GM03348 (cell line): ENCODE measurements at regions not wholly inside any gene's neighbourhood (a gene's known extent, or its start where the extent isn't known, plus 50 kb on each side); places are given as distances from the start of the nearest gene placed in this dataset.
A peak's percentile ranks its signal among the peaks of the same experiment; 100 is the strongest.

Experiments
- DNase-seq: peaks from one replicate; pipeline ENCODE4 v3.0.0; 2012; ENCODE audit warnings: low spot score

DNA sequence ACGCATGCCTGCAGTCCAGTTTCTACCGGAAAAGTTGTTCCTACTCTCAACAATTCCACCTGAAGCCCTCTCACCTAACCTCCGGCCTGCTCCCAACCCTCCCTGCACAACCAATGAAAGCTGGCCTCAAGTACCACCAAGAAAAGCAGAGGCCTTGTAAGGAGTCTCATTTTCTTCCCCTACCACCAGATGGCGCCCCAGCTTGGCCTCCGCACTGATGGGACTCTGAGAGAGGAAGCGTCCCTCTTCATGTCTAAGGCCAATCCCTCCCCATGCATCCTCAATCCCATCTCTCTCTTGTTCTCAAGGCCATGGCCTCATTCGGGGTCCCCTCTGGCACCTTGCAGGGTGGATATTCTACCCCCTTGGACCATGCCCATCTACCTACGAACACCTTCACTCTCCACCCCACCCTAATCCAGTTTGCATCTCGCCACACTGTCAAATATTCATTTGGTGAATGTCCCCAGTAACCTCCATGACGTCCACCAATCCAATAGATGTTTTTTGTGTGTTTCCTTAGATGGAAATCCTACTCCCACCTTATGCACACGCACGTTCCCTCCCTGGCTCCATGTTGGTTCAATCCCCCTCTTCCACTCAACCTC is 412.8 kb downstream of the ZNF536 start:
- DNase-seq, result peak; percentile 83

DNA sequence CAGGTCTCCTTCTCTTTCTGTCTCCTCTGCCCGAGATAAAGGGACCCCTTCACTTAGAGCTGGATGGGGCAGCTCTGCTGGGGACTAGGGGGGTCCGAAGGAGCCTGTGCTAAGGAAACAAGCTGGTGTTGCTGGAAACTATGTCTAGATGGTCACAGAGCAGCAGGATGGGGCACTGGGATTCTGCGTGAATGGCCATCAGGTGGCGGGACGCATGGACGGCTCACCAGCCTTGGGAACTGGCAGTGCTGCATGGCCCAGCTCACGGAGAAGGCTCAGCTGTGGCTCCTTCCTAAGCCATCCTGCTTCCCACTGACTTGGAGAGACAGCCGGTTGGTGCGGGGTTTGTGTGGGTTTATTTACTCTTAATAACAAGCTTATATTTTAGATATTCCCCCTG is 411.8 kb downstream of the ZNF536 start:
- no peak for DNase-seq

DNA sequence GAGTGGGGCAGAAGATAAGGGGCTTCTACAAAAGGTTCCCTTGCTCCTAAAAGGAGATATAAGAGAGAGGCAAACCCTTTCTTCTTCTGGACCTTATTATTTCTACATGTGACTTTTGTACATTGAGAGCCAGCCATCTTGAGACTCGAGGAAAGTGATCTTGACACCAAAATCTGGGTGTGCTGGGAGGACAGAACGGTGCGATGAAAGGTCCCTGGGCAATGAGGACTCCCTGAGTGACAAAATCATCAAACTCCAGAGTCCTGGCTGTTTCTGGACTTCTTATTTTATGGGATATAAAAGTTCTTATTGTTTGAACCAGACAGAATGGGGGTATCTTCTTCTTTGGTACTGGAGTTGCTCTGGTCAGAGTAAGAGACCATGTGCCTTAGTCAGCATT is 411.0 kb downstream of the ZNF536 start:
- DNase-seq, result no peak

DNA sequence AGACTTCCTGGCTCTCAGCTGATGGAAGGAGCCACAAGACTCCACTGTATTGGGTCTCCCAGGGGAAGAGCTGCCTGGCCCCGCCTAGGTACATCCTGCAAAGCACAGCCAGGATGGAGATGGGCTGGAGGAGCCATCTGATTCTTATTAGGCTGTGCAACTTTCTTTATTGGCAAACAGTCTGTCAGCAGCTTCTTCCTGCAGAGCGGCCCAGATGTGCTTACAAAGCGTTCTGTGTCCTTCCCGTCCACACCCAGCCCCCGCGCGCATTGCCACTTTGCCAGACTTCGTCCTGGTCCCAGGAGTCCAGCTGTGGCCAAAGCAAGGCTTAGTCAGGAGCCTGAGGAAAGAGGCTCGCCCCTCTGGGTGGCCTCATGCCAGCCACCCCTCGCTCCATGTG is 409.3 kb downstream of the ZNF536 start:
- no peak for DNase-seq

DNA sequence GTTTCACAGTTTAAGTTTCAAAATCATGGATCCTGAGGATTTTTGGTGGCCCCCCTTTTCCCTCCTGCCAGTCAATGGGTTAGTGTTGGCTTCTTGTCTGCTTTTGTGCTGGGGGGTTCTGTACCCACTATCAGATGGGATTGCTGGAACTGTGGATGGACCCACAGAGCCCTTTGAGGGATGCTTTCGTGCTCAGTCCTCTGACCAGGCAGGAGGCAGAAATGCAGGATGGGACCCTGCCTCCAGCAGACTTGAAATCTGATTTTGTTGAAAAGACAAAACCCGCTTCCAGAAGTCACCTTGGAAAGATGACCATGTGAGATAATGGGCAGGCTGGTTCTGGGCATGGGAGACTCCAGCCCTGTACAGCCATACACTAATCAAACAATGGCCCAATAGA is 408.9 kb downstream of the ZNF536 start:
- no peak for DNase-seq

DNA sequence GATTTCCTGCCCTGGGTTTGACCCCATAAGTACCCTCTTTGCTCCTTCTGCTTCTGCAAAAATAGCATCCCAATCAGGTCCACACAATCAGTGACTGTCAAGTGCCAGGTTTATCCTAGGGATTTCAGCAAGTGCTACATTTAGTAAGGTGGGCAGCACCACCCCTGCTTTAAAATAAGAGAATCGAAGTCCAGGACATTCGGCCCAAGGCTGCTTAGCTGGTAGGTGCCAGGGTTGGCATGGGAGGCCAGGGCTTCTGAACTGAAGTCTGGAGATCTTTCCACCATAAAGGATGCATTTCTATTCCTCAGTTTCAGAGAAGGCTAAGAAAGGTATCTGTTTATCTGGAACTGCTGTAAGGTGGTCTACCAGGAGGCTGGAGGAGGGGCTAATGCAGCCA is 408.3 kb downstream of the ZNF536 start:
- no peak for DNase-seq

DNA sequence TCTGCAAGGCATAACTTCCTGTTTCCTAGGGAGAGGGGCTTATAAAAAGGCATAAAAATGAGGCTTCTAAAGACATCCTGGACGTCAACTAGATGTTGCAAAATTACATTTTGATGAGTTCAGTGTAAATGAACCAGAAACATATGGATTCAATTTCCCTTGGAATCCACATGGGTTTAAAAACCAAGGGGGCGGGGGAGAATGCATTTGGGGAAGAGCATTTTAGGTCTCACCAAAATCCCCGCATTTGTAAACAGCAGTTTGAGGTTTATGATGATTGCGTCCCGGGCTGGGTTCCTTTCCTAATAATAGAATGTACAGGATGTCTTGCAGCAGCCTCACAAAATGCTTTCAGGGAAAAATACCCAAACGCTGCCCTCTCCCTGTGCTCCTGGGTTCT is 407.8 kb downstream of the ZNF536 start:
- no peak for DNase-seq

DNA sequence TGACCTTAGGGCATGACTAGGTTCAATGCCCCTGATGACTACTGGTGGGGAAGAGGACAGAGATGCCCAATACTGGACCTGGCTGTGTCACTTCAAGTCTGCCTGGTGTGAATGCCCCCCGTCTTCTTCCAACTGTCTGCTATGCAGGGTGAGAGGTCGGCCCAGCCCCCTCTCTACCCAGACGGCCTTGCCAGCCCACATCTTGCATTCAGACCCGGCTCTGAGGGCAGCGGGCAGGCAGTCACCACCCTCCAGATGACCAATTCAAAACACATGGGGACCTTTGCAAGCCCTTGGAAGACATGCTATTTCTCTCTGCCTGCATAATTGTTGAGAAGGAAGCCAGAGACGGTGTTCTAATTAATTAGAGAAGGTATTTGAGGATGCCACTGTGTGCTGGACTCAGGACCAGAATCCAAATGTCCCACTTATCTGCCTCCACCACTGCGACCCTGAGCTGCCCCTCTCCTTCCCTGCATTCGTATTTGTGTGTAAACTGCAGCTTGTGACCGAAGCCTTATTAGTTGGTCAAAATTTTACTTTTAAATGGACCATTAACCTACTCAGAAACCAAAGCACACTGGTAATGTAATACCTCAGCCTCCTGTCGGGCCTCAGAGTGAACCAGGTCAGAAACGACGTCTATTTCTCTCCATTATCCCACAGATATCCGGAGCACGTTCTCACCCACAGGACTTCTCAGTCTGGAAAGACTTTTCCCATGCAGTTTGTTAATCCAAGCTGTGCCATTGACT is 407.0 kb downstream of the ZNF536 start:
- DNase-seq, result no peak

DNA sequence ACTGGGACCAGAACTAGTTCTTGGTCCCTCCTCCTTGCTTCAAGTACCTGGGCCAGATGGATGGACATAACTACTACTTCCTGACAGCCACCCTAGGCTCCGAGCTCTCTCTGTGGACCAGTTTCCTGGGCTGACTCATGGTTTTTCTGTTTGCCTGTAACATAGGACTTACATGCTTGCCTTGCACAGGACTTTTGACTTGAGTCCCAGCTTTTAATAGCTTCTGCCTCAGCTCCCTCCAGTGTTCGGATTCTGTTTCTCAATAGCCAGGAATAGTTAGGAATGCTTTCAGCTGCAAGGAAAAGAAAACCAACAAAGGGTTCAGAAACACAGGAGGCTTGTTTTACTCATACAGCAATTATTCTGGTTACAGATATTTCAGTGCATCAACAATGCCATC is 405.9 kb downstream of the ZNF536 start:
- no peak for DNase-seq

DNA sequence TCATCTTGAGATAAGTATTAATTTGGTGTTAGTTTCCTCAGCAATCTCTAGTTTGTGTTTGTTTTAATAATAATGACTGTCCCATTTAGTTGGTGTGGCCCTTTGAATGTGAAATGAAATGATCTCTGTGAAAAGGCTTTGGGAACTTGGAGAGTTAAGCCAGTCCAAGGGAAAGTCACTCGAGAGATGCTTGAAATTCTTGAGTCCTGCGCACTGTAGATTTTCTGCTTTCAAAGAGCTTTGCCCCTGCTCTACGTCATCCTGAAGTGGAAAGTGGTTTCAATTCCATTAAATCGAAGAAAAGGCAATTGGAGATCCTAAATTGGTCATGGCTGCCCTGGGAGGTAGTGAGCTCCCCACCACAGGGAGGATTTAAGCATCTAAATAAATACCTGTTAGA is 403.8 kb downstream of the ZNF536 start:
- DNase-seq, result no peak

DNA sequence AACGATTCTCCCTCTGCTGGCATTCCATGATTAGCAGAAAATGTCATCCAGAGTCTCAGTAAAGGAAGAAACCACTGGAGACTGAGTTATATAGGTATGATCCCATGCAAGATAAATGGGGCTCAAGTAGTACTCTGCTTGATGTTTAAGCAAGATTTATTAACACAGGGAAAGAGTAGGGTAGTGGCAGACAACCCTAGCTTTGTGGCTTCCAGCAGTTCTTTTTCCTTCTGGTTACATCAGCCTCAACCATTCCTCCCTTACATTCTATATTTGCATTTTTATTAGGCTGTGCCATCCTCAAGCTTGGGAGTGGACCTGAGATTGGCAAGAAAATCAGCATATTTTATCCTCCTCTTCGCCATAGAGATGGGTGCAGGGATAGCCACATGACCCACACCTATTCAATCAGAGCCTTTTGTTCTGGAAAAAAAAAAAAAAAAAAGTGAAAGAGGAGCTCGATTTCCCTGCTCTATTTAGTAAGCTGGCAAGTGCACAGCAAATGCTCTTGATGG is 402.1 kb downstream of the ZNF536 start:
- no peak for DNase-seq

DNA sequence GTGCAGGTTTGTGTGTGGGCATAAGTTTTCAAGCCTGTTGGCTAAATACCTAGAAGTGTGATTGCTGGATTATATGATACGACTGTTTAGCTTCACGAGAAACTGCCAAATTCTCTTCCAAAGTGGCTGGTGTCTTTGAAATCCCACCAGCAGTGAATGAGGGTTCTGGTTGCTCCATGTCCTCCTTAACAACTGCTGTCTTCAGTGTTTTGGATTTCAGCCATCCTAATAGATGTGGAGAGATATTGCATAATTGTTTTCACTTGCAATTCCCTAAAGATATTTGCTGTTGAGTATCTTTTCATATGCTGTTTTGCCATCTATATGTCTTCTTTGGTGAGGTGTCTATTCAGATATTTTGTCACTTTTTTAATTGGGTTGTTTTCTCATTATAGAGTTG is 390.5 kb downstream of the ZNF536 start:
- DNase-seq, result no peak

DNA sequence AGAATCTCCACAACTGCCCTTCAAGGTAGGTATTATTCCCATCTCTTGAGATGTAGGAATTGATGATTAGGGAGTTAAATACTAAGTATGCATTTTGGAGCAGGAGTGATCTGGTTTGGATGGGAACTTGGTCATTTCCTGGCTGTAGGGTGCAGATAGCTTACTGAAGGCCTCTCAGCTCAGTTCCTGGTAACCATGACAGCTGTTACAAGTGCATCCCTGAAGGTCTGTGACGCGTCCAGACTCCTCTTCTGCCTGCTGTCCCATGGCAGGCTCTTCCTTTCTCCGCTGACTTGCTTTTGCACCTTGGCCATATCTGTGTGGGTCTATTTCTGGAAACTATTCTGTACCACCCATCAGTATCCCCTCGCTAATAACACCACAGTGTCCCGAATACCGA is 387.8 kb downstream of the ZNF536 start:
- no peak for DNase-seq

DNA sequence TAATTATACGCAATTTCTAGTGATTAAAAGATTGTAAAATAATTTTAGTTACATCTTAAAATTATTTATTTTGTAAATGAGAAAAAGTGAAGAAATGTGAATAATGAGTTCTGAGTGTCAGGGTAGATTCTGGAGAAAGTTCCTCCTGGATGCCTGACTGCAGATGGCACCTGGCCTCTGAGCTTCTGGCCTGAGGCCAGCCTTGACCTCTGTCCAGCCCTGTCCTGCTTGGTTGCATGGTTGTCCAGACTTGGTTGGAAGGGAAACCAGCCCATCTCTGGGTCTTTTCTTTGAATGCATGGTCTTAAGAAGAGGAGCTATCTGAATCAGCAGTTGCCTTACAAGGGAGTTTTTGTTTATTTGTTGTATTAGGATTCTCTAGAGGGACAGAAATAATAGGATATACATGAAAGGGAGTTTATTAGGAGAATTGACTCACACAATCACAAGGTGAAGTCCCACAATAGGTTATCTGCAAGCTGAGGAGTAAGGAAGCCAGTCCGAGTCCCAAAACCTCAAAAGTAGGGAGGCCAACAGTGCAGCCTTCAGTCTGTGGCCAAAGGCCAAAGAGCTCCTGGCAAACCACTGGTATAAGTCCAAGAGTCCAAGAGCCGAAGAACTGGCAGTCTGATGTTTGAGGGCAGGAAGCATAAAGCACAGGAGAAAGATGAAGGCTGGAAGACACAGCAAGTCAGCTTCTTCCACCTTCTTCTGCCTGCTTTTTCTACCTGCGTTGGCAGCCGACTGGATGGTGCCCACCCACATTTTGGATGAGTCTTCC is 385.8 kb downstream of the ZNF536 start:
- no peak for DNase-seq

DNA sequence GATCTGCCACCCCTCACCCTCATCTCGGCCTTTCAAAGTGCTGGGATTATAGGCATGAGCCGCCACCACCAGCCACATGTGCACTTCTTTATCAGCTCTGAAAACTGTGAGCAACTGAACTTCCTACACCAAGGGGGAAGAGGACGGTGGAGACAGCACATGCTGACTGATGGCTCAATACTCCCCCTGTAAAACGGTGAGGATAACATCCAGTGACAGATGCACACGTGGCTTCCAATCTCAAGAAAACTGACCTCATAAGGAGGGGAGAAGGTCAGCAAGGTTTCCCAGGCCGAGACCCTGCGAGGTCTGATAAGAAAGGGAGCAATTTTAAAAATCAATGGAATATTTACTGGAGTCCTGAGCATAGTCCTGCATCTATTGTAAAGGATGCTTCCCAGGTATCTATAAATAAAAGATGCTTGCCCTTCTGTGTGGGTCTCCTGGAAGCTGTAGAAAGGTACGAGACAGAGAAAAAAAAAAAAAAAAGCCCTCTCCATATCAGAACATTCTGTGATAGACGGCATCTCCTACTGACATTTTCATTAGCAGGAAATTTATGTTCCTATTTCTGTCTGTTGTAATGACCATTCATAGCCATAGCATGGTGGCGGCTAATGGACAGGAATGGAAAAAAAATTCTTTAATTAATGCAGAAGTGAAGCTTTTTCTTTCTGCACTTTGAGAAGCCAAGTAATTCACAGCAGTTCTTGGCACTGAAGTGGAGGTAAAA is 385.1 kb downstream of the ZNF536 start:
- no peak for DNase-seq

DNA sequence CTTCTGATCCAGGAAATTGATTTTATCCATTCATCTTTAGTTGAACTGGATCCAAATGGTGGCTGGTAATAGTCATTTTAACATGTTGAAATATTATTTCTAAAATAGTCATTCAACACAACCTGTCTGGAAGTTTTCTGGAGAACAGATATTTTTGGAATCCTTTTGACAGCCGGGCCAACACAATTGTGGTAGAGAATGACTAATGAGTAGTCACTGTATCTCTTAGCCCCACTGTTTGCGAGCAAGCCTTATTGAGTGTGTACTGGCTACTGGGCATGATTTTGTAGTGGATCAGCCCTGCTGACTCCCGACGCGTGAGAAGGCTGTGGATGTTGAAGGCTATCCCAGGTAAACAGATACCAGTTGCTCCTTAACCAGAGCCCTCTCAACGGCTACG is 383.4 kb downstream of the ZNF536 start:
- no peak for DNase-seq

DNA sequence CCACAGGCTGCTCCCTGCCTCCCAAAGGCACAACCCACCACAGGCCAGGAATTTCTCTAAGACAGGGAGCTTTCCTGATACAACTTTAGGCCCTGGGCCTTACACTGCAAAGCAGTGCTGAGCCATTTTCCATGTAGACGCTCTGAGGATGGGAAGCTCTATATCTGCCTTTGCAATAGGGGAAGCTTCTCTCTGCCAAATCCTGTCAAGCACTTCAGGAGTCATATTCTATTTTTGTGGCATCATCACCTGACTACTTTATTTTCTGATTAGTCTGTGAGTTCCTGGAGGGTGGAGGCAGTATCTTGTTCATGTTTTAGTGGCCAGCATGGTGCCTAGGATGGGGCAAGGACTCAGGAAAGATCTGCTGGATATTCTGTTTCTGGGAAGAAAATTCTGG is 382.0 kb downstream of the ZNF536 start:
- DNase-seq, result no peak

DNA sequence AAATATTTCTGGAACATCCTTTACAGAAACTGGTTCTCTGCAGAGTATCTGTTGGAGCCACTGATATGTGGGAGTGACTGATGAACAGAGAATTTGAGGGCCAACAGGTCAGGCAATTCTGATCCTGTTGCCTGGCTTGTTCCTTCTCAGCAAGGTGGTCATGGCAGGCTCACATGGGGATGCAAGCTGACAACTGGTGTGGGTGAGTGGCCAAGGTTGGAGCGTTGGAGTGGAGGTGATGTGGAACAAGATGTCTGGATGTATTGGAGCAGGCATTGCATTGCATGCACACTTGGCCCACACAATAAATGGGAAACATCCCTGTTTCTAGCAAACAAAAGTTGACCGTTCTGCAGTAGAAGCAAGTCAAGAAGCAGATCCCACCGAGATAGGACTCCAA is 380.7 kb downstream of the ZNF536 start:
- no peak for DNase-seq

DNA sequence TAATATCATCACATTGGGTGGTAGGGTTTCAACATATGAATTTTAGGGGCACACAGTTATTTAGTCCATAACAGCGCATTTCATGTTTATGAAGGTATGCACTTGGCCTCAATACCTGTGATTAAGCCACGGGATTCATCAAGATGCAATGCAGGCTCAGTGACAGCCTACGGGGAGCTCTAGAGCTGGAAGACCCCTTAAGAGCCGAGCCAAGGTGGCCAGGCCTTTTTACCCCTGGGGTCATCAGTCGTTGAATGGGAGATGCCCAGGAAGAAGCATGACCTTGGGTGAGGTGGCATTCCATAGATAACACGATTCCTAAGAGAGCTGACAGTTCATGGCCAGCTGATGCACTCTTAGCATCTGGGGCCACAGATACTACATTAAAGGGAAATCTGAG is 380.0 kb downstream of the ZNF536 start:
- no peak for DNase-seq

DNA sequence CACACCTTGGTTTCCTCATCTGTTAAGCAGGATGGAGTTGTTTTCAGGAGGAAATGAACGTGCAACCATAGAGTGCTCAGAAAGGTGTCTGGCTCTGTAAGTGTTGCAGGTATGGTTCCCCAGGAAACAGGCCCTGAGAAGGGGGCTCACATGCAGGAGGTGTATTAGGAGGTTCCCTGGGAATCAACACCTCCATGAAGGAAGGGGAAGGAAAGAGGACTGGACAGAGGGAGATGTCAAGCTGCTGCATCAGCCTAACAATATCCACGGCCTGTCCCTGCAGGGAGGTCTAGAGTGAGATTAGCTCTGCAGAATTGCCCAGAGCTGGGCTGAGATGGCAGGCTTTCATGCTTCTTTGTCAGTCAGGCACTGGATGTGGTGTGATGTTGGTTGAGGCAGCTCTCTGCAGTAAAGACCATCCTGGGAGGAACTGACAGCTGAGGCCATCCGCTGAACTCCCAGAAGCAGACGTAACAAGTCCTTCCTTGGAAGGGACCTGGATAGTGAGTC is 373.3 kb downstream of the ZNF536 start:
- DNase-seq, result no peak

DNA sequence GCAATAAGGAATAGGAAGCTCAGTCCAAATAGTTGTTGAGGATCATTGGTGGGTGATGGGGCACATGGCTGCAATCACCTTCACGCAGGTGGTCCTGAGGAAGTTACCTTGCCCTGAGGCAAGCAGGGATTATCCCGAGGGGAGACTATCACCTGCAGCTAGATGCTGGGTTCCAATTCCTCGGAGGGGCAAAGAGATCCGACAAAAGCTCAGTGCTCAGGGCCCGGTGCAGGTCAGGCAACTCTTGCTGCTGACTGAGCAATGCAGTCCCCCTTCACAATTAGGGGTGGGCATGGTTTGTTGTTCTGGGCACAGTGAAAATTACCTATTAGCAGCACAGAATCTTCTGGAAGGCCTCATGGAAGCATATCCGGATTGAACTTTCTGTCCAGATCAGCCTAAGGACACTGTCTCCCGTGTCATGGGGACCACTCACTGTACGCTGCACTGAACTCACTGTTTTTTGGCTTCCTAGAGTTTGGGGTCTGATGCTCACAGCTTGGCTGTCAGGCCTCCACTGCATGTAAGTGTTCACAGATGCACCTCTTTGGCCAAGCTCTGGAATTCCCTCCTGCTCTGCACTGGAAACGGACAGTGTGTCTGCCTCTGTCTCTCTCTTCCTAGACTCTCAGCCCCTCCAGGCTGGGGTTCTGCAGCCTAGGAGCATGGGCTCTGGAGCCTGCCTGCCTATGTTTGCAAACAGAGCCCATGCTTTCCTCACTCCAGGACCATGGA is 372.7 kb downstream of the ZNF536 start:
- DNase-seq, result no peak

DNA sequence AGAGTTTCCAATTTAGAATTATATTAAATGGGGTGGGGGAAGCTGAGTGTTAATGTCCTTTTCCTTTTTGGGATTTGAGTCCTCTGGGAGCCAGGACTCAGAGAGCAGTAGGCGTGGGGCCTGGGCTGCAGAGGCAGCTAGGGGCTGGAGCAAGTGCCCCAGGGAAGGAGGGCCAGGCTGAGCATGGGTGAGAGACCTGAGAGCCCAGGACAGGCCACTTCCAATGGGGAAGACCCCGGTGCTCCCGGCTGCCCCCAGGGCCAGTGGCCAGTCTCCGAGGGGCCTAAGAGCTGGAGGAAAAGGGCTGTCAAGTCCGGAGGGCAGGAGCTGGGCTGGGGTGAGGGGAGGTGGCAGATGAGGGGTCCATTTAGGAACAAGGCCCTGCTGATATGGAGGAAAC is 371.5 kb downstream of the ZNF536 start:
- DNase-seq, result no peak
